HG03457 (cell line): ENCODE measurements at regions not wholly inside any gene's neighbourhood (a gene's known extent, or its start where the extent isn't known, plus 50 kb on each side); places are given as distances from the start of the nearest gene placed in this dataset.

Experiments used
- ATAC-seq: cut with Tn5 transposase; IDR thresholded peaks from one replicate; pipeline ENCODE4 v1.9.1; 2021; ENCODE audit warnings: moderate number of reproducible peaks; ENCODE audit not compliant: unreplicated experiment

DNA sequence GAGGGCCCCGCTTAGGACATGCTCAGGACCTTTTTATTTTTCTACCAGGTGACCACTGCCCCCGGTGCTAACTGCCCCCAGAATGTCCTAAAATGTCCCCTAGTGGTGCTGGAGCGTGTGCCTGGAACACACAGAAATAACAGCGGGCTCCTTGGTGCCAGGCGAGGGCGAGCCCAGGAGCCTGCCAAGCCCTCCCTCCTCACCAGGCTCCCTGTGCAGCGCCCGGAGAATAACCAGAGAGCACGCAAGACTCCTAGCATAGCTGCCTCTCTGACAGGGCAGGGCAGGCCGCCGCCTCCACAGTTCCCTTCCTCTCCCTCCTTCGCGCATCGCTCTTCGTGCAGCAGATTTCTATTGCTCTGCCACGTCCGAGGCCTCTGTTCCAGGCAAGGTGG, 84.3 kb upstream of the ZNF516 start:
- no peak for ATAC-seq

DNA sequence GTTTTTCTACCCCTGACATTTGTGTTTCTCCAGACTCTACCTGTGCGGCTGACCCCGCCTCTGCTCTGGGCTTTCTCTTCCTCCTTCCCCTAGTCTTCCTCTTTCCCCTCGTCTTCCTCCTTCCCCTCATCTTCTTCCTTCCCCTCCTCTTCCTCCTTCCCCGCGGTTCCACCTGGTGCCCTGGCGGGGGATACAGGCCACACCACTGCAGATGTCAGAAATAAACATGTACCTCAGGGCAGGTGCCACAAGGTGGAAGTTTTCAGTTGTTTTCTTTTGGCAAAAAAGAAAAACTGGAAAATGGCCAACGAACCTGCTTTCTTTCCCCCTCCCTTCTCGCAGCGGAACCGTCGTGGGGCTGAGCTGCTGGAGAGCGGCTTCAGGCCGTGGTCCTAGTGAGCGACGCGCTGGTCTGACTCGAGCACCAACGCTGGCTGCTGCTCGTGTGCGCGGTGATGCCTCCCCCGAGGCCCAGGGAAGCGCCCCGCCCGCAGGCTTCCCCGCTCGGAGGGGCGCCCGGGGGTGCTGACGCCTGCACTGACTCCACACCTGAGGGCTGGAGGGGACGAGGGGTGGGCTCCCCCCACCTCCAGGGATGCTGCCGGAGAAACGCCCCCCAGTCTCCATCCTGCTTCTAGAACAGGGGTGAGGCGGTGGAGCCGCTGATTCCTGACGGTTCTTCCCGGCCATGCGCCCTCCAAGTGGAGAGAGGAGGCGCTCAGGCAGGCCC, 83.7 kb upstream of the ZNF516 start:
- ATAC-seq = no peak

DNA sequence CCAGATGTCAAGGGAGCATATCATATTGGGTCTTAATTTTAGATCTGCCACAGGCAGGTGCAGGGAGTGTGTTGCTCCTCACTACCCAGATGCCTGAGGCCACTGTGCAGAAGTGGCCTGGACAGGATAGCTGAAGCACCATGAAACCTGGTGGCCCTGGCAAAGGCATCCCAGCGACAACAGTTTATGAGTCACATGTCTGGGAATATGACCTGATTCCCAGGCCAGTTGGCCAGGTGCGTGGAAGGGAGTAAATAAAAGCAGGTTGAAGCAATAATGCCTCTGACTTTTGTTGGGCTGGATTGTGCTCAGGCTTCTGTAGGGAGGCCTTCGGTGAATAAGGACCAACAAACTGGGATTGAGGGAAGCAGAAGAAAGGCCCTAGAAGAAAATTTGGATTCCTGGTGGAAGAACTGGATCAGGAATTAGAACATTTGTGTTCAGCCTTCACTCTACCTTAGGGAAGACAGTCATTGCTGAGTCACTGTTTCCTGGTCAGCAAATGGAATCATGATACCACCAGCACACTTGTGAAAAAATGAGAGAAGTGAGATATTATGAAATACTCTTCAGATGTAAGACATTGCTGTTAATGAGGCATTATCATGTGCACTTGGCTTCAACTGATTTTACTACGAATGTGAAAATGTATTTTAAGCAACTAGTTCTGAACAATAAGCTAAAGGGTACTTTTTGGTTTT, 78.4 kb upstream of the ZNF516 start:
- no peak for ATAC-seq

DNA sequence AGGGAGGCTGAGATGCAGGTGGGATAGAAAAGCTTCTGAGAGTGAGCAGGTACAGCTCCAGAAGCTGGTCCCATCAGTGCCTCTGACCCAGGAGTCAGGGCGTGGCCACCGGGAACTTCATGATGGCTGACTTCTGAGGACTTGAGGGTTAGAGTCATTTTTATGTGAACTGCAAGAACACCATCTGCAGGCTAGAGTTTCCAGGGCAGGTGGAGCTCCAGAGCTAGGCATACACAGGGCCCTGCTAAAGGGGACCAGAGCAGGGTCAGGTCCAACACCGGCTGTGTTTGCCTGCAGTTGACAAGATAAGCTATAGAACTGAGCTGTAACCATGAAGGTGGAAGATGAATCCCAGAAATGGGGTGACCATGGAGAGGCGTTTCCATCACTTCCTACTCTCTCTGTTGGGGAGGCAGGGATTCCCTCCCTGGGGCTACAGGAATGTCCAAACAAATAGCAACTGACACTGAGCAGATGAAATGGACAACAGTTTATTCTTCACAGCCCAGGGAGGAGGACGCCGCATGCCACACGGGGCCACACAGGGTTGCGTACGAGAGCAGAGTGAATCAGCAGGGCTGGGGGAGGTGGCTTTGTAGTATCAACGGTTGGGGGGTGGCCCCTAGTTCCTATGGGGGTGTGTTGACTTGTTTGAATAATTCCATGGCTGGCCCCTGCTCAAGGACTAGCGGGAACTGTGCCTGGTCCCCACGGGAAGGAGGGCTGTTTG, 77.6 kb upstream of the ZNF516 start:
- no peak for ATAC-seq

DNA sequence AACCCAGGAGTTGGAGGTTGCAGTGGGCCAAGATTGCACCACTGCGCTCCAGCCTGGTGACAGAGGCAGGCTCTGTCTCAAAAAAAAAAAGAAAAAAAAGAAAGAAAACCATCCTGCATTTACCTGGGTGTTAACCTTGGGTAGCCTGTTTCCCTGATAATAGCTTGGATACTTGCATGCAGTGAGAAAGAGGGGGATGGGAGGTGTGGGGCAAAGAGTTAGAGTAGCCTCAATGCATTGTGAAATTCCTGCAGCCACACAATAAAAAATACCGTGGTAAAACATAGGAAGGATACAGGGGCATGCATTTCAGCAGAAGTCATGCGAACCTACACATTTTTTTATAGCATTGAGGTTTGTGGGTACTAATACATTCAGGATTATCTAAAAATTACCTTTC, 76.6 kb upstream of the ZNF516 start:
- no peak for ATAC-seq

DNA sequence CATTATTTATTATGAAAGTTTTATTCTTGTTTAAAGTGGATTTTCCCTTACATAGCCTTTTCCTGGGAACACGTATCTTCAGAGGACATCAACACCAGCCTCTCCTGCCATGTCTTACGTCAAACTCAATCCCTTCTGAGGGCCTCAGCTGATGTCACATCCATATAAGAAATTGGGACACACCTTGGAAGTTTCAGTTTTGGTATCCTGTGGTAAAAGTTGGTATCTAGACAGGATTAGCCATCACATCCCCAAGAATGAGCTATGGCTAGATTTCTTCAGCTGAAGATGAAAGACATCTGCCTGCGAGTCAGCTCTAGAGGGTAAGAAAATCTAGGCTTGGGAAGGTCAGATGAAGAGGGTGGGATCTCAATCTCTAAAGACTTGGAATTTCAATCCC, 75.8 kb upstream of the ZNF516 start:
- no peak for ATAC-seq

DNA sequence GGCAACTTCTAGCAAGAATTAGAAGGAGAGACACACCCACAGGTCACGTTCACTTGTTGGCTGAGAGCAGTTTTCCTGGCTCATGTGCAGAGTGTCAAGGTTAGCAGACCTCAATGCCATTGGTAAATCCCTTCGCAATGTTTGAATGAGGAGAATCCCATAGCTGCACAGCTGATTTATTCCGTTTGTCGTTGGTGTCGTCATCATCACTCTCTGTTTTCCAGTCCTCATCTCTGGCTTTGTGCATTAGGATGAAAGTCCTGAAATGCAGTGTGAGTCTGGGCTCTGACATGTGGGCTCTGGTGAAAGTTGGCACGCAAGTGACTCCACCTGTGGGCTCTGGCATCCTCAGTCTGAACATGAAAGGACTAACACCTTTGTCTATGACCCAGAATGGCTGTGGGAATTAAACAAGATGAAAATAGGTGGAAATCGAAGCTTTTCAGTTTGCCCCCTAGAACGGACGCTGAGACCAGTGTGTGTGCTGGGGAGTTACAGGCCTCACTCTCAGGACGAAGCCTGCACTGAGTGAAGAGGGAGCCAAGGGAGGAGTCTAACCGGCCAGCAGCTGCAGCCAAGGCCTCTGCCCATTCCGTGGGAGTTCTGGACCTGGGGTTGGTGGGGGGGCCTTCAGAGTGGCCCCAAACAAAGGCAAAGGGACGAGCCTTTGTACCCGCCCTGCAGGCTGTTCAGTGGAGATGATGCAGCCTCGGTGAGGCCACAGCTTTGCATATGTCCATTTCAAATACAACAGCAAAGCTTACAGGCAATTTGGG, 74.8 kb upstream of the ZNF516 start:
- ATAC-seq = no peak

DNA sequence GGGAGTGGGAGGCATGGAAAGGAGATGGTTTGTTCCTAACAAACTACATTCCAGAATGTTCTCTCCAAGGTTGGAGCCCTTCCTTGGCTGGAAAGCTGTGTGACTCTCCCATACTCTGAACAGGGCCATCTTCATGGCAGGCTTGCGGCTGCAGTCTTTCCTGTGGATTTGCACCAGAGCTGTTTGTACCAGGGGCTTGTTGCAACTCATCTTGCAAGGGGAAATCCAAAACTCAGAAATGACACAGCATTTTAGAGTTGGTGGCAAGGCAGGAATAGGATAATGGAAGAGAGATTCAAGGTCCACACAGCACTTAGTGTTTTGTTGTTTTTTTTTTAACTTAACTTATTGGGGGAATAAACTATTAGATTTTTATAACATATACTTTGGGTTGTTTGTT, 73.7 kb upstream of the ZNF516 start:
- no peak for ATAC-seq

DNA sequence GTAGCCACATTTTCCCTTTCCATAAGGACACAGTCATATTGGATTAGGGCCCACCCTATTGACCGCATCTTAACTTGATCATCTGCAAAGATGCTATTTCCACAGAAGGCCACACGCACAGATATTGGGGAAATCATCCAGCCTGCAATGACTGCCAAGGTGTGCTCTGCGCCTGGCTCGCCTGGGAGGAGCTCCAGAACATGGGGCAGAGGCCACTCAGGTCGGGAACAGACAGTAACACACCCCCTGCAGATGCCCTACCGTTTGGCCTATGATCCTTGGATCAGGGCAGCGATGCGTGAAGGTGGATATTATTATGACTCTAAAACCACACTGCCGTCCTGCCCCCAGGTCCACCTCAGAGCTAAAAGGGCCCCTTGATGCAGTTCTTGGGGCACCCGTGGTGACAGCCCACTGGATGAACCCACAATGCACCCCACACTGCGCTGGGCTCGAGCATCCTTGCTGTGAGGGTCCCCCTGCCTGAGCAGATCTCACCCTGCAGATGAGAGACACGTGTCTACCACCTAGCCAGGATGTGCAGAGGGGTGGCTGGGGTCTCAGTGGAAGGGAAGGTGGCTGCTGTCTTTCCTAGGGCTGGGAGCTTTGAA, 72.9 kb upstream of the ZNF516 start:
- no peak for ATAC-seq

DNA sequence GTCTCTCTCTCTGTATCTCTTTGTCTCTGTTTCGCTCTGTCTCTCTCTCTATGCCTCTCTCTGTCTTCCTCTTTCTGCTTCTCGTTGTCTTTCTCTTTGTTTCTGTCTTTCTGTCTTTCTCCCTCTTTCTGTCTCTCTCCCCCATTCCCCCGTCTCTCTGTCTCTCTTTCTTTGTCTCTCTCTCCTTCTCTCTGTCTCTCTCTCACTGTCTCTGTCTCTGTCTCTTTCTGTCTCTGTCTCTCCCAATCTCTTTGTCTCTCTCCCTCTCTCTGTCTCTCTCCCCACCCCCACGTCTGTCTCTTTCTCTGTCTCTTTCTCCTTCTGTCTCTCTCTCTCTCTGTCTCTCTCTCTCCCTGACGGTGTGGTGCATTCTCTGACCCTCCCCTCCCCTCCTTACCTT, 71.9 kb upstream of the ZNF516 start:
- no peak for ATAC-seq

DNA sequence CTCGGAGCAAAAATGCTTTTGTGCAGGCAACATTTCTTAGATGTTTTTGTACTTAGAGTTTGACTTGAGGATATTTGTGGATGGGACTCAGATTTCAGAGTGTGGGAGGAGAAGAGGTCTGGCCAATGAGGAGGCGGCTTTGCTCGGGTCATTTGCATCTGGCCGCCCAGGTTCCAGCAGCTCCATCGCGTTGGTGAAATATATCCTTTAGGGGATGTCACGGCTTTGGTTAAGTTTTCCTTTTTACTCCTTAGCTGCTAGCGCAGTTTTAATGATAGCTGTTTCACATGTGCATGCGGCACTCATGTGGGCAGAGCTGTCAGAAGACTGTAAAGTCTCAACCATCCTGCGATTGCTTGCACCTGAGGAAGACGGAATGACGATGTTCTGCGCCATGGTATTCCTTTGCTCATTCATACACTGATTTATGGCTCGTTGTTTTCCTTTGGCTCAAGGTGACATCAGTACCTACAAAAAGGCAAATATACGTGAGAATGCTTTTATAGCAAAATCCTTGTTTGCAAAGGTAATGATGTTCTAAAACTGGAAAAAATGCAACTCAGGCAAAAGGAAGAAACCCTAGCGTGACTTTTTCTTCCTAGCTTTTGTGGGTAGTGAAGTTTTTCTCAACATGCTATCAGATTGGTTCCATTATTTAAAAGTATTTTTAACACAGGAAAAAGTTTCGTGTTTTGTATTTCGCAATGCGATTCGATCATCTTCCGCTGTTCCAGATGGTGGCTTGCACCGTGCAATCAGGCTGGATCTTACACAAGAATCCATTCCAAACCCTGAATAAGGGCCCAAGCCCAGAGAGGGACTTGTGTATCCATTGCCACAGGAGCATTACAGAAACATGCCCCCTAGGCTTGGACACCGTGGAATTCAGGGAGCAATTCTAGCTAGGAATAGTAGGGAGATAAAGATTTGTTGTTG, 70.5 kb upstream of the ZNF516 start:
- no peak for ATAC-seq

DNA sequence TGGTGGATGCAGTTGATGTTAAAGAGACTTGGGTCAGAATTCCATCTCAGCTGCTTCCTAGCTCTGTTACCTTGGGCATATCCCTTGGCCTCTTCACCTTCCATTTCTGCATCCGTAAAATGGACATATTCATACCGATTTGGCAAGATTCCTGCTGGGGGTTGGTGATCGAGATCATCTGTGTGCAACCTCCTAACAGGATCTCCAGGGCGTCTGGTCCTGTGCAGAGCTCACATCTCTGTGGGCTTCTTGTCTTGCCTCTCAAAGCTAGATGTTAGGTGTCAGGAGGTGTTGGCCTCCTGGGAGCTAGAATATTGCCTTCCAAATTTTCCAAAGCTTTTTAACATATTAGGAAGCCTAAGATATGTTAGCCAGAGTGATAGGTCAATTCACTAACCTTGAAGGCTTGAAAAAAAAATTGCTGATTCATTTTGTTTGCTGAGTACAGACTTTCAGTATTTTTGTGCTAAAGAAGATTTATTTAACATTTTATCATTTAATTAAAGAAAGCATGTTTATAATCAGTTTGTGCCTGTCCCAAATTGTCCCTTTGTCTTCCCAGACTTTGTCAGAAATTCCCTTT, 69.7 kb upstream of the ZNF516 start:
- ATAC-seq = no peak

DNA sequence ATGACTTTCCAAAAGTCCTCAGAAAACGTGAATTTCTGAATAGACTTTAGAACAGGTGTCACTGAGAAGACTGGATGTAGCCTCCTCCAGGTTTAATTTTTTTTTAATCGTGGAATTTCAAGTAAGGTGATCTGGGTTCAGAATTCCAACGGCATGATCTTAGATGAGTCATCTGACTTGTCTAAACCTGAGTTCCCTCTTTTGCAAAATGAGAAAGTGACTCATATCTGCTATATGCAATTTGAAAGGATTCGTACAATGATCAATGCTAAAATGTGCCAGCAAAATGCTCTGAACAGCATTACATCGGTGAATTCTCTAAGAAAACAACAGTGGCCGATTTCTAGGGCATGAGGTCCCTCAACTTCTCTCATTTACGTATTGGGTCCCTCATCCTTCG, 69.1 kb upstream of the ZNF516 start:
- ATAC-seq = no peak

DNA sequence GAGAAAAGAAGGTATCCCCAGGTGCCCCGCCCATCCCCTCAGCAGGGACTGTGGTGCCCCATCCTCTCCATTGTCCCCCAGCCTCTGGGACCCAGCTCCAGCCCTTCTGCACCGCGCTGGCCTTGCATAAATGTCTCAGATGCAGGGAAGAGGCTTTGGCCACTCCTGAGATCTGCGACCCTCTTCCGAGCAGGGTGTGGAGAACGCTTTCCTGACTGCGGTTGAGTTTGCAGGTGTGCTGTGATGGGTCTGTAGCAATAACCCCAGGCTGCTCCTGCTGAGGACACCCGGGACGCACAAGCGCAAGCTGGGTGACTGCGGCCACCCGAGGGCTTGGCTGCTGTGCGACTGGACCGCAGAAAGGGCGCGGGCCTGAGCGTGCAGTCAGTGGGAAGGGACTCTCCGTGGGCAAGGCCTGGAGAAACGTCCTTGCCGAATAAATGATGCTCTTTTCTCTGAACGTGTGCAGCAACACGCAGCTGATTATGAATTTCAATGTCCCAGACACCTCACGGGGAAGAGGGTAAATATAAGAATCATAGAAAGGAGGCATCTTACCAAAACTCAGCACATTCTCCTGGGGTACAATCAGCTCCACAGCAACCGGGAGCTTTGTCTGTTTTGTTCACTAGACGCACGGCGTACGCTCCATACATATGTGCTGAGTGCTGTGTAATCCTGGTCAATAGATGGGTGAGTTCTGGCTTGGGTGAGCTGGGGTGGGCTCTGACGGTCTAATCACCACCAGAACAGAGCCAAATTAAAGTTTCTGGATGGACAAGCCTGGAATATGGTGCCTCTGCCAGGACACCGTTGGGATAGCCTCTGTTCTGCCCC, 67.5 kb upstream of the ZNF516 start:
- no peak for ATAC-seq

DNA sequence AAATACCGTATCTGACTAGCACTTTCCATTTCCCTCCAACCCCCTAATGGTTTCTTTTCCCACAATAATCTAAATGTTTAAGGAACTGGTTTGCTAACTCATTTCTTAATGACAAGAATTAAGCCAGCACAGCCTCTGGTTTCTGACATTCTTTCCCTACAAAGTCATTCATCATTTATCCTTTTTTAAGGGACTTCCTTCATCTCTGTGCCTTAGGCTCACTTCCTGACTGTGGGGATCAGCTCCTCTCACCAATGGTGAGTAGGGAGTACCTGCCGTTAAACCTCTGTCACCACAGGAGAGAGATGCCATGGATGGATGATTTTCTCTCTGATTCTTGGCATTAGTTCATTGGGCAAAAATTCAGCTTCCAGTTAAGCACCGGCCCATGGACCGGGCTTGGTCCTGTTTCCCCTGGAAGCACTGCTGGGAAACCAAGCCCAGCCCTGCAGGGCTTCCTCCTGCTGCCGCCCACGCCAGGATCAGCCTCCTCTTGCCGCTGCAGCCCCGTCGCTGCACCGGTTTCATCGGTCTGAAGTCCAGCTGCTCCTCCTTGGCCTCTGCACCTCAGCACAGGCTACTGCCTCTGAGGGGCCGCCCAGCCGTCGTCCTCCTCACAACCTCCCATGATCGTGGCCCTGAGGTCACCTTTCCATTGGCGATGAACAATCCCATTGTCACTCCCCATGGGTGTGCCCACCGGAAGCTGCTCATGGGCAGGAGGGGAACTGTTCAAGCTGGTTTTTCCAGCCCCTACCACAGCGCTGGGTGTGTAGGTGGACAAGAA, 64.0 kb upstream of the ZNF516 start:
- no peak for ATAC-seq

DNA sequence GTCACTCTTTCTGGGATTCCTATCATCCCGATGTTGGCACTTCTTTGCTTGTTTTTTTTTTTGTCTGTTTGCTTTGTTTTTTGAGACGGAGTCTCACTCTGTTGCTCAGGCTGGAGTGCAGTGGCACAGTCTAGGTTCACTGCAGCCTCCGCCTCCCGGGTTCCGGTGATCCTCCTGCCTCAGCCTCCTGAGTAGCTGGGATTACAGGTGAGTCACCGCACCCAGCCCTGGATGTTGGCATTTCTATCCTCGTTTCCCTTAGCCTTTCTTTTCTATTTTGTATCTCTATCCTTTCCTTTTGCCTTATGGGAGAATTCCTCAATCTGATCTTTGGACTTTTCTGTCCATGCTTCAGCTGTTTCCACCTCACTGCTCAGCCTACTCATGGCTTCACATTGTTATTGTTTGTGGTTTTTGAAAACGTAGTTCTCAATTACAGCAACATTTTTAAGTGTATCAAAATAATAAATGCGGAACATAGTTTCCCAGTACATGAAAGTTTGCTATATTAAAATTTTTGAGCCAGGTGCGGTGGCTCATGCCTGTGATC, 62.1 kb upstream of the ZNF516 start:
- no peak for ATAC-seq

DNA sequence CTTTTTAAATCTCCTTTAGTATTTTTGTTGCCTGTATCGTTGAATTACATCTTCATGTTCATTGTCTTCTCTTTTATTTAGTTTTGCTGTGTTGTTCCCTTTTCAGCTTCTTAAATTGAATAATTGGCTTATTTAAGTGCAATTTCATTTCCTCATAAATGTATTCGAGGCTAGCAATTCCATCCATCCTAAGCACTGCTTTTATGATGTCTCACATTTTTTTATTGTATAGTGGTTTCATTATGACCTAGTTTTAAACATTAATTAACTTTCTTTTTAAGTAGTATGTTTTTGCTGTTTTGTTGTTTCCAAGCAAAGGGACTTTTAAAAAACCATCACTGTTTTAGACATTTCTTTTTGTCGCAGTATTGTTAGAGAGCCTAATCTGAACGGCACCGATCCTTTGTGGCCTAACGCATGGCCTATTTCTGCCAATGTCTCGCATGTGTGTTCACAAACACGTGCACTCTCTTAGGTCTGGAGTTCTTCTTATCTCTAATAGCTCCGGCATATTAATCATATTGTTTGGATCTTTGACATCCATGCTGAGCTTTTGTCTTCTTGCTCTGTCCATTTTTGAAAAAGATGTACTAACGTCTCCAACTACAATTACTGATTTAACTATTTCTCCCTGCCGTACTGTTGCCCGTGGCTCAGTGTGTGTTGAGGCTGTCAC, 59.6 kb upstream of the ZNF516 start:
- no peak for ATAC-seq
